Ovary (tissue), 7 donors: ENCODE measurements at regions not wholly inside any gene's neighbourhood (a gene's known extent, or its start where the extent isn't known, plus 50 kb on each side); places are given as distances from the start of the nearest gene placed in this dataset.

Source experiments
- DNase-seq, 5 donors: peaks; one replicate each; pipeline ENCODE4 v3.0.0-alpha.2; 2019 to 2020
- H3K27ac ChIP-seq, 2 donors: fragments of 200-600 bp; one replicate each; pipeline versions ENCODE4 v1.5.1 to v1.8.0; 2019 to 2022
- H3K27me3 ChIP-seq: fragments of 200-600 bp; one replicate; pipeline ENCODE4 v1.8.0; 2022
- H3K36me3 ChIP-seq: fragments of 200-600 bp; sonication (generic); one replicate; pipeline ENCODE4 v1.5.1; 2019
- H3K4me1 ChIP-seq: one replicate; pipeline ENCODE4 v1.8.1; 2013; ENCODE audit warnings: mild to moderate bottlenecking, moderate library complexity; ENCODE audit not compliant: insufficient read depth
- H3K4me3 ChIP-seq: fragments of 200-600 bp; sonication (generic); one replicate; pipeline ENCODE4 v1.5.1; 2017
- H3K9me3 ChIP-seq, 2 donors: fragments of 200-600 bp in 1 of 2; sonication (generic) in 1 of 2; one replicate each; pipeline versions ENCODE4 v1.5.1 to v1.8.1; 2013 to 2019; ENCODE audit warnings: mild to moderate bottlenecking in 1 of 2, moderate library complexity in 1 of 2
- EP300 ChIP-seq: sonication (generic); formaldehyde crosslinking; IDR thresholded peaks from one replicate; pipeline ENCODE4 v1.6.1; 2017; ENCODE audit warnings: antibody characterized with exemption
- POLR2A ChIP-seq: fragments of 450-650 bp; IDR thresholded peaks from one replicate; pipeline ENCODE4 v1.6.1; 2017; ENCODE audit warnings: antibody characterized with exemption, mild to moderate bottlenecking, moderate library complexity
- WGBS, 3 donors: extraction: QIAGEN DNeasy Blood & Tissue Kit in 1 of 3; methylation state at CpG; one replicate each; pipeline versions ENCODE4 v1.1.5 to v1.1.7; 2013 to 2017; 5-methylcytosine and 5-hydroxymethylcytosine counted together
- intact Hi-C, 4 donors: fragments of 100-400 bp; cut with DNase I; formaldehyde crosslinking; loops; one replicate each; pipeline versions ENCODE4 v1.11.0 to v1.15.1; 2022 to 2023
- TF ChIP-seq, protein P1 (sequence below), 3 donors: fragments of 450-650 bp in 2 of 3; fragments of 200-600 bp in 1 of 3; IDR thresholded peaks; one replicate each; pipeline versions ENCODE4 v1.5.1 to v1.8.0; 2016 to 2022; ENCODE audit warnings: antibody characterized with exemption in 3 of 3, mild to moderate bottlenecking in 1 of 3
- donor health status: DM: no; HTN: no; CAD: no; lungs with moderate emphysema.
- donor health status: DM: no; HTN: no; CAD: no.
- donor health status: Bipolar disorder and iron deficiency.
- donor health status: DM: no; HTN: no; CAD: no.
- donor health status: DM: yes; HTN: yes; CAD: no.

DNA sequence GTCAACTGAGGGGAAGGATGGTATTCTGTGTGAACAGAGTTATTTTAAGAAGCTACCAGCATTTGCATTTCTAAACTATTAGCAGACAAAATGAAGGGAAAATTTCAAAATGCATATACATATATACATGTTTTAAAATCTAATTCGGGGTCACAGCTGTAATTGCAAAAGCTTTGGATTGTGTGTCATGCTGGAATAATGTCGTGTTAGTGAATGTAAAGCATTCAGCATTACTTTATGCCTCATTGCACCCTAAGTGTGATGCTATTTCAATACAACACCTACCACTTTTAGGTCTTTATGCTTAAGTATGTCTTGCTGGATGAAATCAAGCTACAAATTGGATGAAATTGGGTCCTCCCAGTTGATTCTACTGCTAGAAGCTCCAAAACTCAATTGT, 687.6 kb upstream of the MEF2C start:
- peaks cover 2% of the 10 kb centered on the region for H3K4me1 ChIP-seq
- H3K36me3 ChIP-seq, result no peaks in the 10 kb centered on the region
- H3K4me3 ChIP-seq, result no peak overlapping the region
- intact Hi-C loops, result no loop called here
- TF ChIP-seq POLR2A (no peak), EP300 (no peak)
- TF ChIP-seq, protein P1, sequence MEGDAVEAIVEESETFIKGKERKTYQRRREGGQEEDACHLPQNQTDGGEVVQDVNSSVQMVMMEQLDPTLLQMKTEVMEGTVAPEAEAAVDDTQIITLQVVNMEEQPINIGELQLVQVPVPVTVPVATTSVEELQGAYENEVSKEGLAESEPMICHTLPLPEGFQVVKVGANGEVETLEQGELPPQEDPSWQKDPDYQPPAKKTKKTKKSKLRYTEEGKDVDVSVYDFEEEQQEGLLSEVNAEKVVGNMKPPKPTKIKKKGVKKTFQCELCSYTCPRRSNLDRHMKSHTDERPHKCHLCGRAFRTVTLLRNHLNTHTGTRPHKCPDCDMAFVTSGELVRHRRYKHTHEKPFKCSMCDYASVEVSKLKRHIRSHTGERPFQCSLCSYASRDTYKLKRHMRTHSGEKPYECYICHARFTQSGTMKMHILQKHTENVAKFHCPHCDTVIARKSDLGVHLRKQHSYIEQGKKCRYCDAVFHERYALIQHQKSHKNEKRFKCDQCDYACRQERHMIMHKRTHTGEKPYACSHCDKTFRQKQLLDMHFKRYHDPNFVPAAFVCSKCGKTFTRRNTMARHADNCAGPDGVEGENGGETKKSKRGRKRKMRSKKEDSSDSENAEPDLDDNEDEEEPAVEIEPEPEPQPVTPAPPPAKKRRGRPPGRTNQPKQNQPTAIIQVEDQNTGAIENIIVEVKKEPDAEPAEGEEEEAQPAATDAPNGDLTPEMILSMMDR (IDR thresholded peaks at IDR 0.05), result no peak
- H3K27me3 ChIP-seq, result no peaks in the 10 kb centered on the region
- 92 to 93% (median 93%) methylated on average over 2 of the region's 2 CpGs for WGBS, 3 donors
- DNase-seq, result no peak
- H3K9me3 ChIP-seq, result no peaks in the 10 kb centered on the region
- H3K27ac ChIP-seq, result no peak overlapping the region

DNA sequence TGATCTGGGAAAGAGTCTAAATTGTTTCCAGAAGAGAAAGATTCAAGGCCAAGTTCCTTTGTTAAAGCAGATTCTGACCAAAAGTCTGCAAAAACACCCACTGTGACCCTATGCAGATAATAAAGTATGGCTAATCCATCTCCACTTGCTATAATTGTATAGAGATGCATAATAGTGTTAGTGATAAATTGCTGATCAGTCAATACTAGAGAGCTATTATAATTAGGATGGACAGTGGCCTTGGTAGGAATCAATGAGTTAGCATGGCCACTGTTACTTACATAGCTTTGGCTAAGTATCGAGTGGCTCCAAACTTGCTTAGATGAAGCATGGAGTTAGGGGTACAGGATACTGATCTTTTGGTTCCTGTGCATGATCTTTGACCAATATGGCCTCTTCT, 683.4 kb upstream of the MEF2C start:
- 97 to 100% (median 97%) methylated on average over 1 of the region's 1 CpG for WGBS, 3 donors
- H3K9me3 ChIP-seq, result no peaks in the 10 kb centered on the region
- no peak for TF ChIP-seq POLR2A
- no peak for TF ChIP-seq EP300
- TF ChIP-seq, protein P1 (IDR thresholded peaks at IDR 0.05), result no peak

DNA sequence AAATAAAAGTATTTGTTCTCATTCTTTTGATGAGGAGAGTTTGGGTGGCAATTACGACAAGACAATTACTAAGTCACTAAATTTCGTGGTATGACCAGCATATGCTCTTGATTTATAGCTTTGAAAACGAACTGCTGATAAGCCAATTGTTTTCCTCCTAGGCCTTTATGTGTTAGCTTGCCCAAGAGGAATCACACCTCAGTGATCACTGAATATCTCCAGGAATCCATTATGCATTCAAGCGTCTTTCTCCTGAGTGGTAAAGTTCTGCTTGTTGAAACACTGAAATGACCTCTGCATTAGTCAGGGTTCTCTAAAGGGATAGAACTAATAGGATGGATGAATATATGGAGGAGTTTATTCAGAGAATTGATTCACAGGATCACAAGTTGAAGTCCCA, 677.7 kb upstream of the MEF2C start:
- H3K36me3 ChIP-seq, result no peaks in the 10 kb centered on the region
- H3K27ac ChIP-seq, result no peak overlapping the region
- TF ChIP-seq EP300, result no peak
- no peak for TF ChIP-seq POLR2A
- TF ChIP-seq, protein P1 (IDR thresholded peaks at IDR 0.05), result no peak
- no peaks in the 10 kb centered on the region for H3K27me3 ChIP-seq
- 63 to 72% (median 68%) methylated on average over 4 of the region's 4 CpGs for WGBS, 3 donors
- intact Hi-C loops, result no loop called here
- H3K4me3 ChIP-seq, result no peak overlapping the region
- DNase-seq, result no peak
- no peaks in the 10 kb centered on the region for H3K9me3 ChIP-seq
- no peaks in the 10 kb centered on the region for H3K4me1 ChIP-seq

More for the DNA sequence above, 683.4 kb upstream of the MEF2C start:
- H3K27ac ChIP-seq, result no peak overlapping the region
- DNase-seq, result no peak
- H3K4me3 ChIP-seq, result no peak overlapping the region
- intact Hi-C loops, result no loop called here
- no peaks in the 10 kb centered on the region for H3K4me1 ChIP-seq
- H3K27me3 ChIP-seq, result no peaks in the 10 kb centered on the region
- H3K36me3 ChIP-seq, result no peaks in the 10 kb centered on the region

DNA sequence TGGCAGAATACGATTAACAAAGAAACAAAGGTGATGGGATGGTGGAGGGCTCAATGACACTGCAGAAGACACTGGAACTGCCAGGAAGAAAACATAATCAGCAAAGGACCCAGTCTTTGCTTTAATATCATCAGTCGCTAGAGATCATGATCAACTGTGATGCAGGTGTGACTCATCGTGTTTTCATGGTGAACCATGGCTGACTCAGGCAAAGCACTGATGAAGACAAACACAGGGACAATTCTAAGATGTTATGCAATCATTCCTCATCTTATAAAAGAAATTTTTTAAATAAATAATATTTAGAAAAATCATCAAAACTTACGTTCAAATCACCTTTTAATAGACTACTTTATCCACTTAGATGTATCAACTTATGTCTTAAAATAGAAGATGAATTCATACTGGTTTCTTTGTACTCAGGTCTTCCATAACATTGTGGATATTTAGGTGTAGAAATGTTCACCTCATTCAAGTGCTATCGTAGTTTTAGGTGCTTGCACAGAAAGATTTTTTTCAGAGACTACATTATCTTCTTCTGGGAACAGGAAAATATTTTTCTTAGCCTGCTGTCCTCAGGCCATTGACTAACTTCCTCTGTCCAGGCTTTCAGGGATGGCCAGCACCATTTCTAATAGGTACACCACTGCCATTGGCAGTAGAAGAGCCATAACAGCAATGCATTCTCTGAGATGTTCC, 673.4 kb upstream of the MEF2C start:
- H3K4me1 ChIP-seq, result no peaks in the 10 kb centered on the region
- DNase-seq, result no peak
- no peak overlapping the region for H3K27ac ChIP-seq
- H3K9me3 ChIP-seq, result no peaks in the 10 kb centered on the region
- H3K27me3 ChIP-seq, result no peaks in the 10 kb centered on the region
- TF ChIP-seq POLR2A, result no peak
- TF ChIP-seq EP300, result no peak
- TF ChIP-seq, protein P1 (IDR thresholded peaks at IDR 0.05), result no peak
- no peaks in the 10 kb centered on the region for H3K36me3 ChIP-seq
- intact Hi-C loops, result no loop called here
- no peak overlapping the region for H3K4me3 ChIP-seq
- WGBS, 3 donors, result 80 to 87% (median 83%) methylated on average over 5 of the region's 5 CpGs
